ENCODE measurements at regions not wholly inside any gene's neighbourhood (a gene's known extent, or its start where the extent isn't known, plus 50 kb on each side); places are given as distances from the start of the nearest gene placed in this dataset.

- no peak for TF ChIP-seq CTCF (IDR thresholded peaks at IDR 0.05)
- TF ChIP-seq POLR2A (IDR thresholded peaks at IDR 0.05), result no peak
These were observed 268.2 kb upstream of the NR5A2 start for GRCh38 chr1:199759268-199759730.

Measured in sigmoid colon (tissue), 3 donors.